WTC11 (cell line): ENCODE measurements at regions not wholly inside any gene's neighbourhood (a gene's known extent, or its start where the extent isn't known, plus 50 kb on each side); places are given as distances from the start of the nearest gene placed in this dataset.

Source experiments
- ATAC-seq: fragments of 200-7000 bp; cut with Tn5 transposase; 2 replicates; pipeline ENCODE4 v1.10.0; 2021; ENCODE audit warnings: mild to moderate bottlenecking, moderate library complexity
- CTCF ChIA-PET: fragments of 300-600 bp; sonication (Branson Sonifier 250); formaldehyde crosslinking; loops from one replicate; lab custom pipeline; 2021; ENCODE audit warnings: antibody characterized with exemption; lab: Charles Lee
- POLR2A ChIA-PET: fragments of 350-600 bp; sonication (Branson Sonifier 250); formaldehyde crosslinking; loops from one replicate; lab custom pipeline; 2021; ENCODE audit warnings: antibody characterized with exemption; lab: Charles Lee
- DNase-seq: peaks from one replicate; pipeline ENCODE4 v3.0.0; 2021; ENCODE audit warnings: low spot score
- H3K27ac Mint-ChIP-seq: 2 replicates; pipeline ENCODE4 v1.8.0; 2021; ENCODE audit warnings: mixed read lengths
- H3K27me3 Mint-ChIP-seq: 2 replicates; pipeline ENCODE4 v1.8.0; 2021; ENCODE audit warnings: low read depth, mild to moderate bottlenecking, moderate library complexity, mixed read lengths
- H3K36me3 Mint-ChIP-seq: 2 replicates; pipeline ENCODE4 v1.8.0; 2021; ENCODE audit warnings: mixed read lengths
- H3K4me1 Mint-ChIP-seq: 2 replicates; pipeline ENCODE4 v1.8.0; 2022; ENCODE audit warnings: mixed read lengths
- H3K4me3 Mint-ChIP-seq: 2 replicates; pipeline ENCODE4 v1.8.0; 2021; ENCODE audit warnings: mild to moderate bottlenecking, moderate library complexity, mixed read lengths
- H3K9me3 Mint-ChIP-seq: 2 replicates; pipeline ENCODE4 v1.8.0; 2021; ENCODE audit warnings: mixed read lengths
- CBFB ChIP-seq: sonication (generic); formaldehyde crosslinking; IDR thresholded peaks from 2 replicates; pipeline ENCODE4 v1.8.1; 2022; ENCODE audit warnings: mild to moderate bottlenecking, low read depth, missing genetic modification reagents
- ESRRA ChIP-seq: sonication (generic); formaldehyde crosslinking; IDR thresholded peaks from 2 replicates; pipeline ENCODE4 v1.8.1; 2022; ENCODE audit warnings: mild to moderate bottlenecking, missing genetic modification reagents, borderline replicate concordance
- FOXK1 ChIP-seq: sonication (generic); formaldehyde crosslinking; IDR thresholded peaks from 2 replicates; pipeline ENCODE4 v1.8.0; 2022; ENCODE audit warnings: mild to moderate bottlenecking, moderate library complexity, missing genetic modification reagents
- KAT7 ChIP-seq: sonication (generic); formaldehyde crosslinking; IDR thresholded peaks from 2 replicates; pipeline ENCODE4 v1.8.1; 2023; ENCODE audit warnings: missing genetic modification reagents, mild to moderate bottlenecking, borderline replicate concordance
- NFYB ChIP-seq: sonication (generic); formaldehyde crosslinking; conservative IDR thresholded peaks from 2 replicates; pipeline ENCODE4 v1.8.0; 2022; ENCODE audit warnings: low read depth, missing genetic modification reagents
- RELA ChIP-seq: sonication (generic); formaldehyde crosslinking; IDR thresholded peaks from 2 replicates; pipeline ENCODE4 v1.8.1; 2022; ENCODE audit warnings: missing genetic modification reagents, mild to moderate bottlenecking, borderline replicate concordance
- SP1 ChIP-seq: sonication (generic); formaldehyde crosslinking; conservative IDR thresholded peaks from 2 replicates; pipeline ENCODE4 v1.8.1; 2022; ENCODE audit warnings: missing genetic modification reagents
- ZNF219 ChIP-seq: sonication (generic); formaldehyde crosslinking; IDR thresholded peaks from 2 replicates; pipeline ENCODE4 v1.8.0; 2023; ENCODE audit warnings: missing genetic modification reagents, mild to moderate bottlenecking, borderline replicate concordance
- ZNF232 ChIP-seq: sonication (generic); formaldehyde crosslinking; IDR thresholded peaks from 2 replicates; pipeline ENCODE4 v1.8.0; 2022; ENCODE audit warnings: mild to moderate bottlenecking, missing genetic modification reagents
- ZNF396 ChIP-seq: fragments of 250-450 bp; sonication (Bioruptor Pico); IDR thresholded peaks from 2 replicates; pipeline ENCODE4 v1.8.0; 2021; ENCODE audit warnings: mild to moderate bottlenecking, moderate library complexity, borderline replicate concordance
- TF ChIP-seq, protein P1 (sequence below): sonication (generic); formaldehyde crosslinking; conservative IDR thresholded peaks from 2 replicates; pipeline ENCODE4 v1.8.1; 2023; ENCODE audit warnings: mild to moderate bottlenecking, low read depth, missing genetic modification reagents, moderate library complexity
- TF ChIP-seq, protein P2 (sequence below): sonication (generic); formaldehyde crosslinking; IDR thresholded peaks from 2 replicates; pipeline ENCODE4 v1.8.0; 2022; ENCODE audit warnings: mild to moderate bottlenecking, missing genetic modification reagents
- TF ChIP-seq, protein P3 (sequence below): sonication (generic); formaldehyde crosslinking; IDR thresholded peaks from 2 replicates; pipeline ENCODE4 v1.8.0; 2023; ENCODE audit warnings: missing genetic modification reagents
- TF ChIP-seq, protein P4 (sequence below): sonication (generic); formaldehyde crosslinking; conservative IDR thresholded peaks from 2 replicates; pipeline ENCODE4 v1.8.1; 2022; ENCODE audit warnings: mild to moderate bottlenecking, missing genetic modification reagents
- TF ChIP-seq, protein P5 (sequence below): sonication (generic); formaldehyde crosslinking; IDR thresholded peaks from 2 replicates; pipeline ENCODE4 v1.8.1; 2022; ENCODE audit warnings: missing genetic modification reagents, borderline replicate concordance
- TF ChIP-seq, protein P6 (sequence below): fragments of 250-450 bp; sonication (Bioruptor Pico); IDR thresholded peaks from 2 replicates; pipeline ENCODE4 v1.9.0; 2021; ENCODE audit warnings: mild to moderate bottlenecking, borderline replicate concordance

DNA sequence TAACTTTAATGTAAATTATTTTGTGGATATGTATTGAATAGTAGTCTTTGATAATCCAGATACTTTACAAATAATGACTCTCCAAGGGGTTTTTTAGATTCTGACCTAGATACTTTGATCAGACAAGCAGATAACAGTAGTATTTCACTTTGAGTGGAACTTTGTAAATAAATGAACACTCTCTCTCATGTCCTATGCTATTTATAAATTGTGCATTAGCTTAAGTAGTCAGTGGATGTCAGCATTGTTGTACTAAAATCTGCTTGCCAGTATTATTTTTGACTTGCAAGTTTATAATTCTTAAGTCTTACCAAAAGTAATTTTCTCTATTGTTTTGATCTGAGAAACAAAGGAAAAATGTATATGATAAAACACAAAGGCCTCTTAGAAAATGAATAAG lies 1113.1 kb upstream of the NRXN1 start (continued):
- TF ChIP-seq ZNF396 (no peak), ZNF219 (CRISPR knock-in tag) (no peak)

DNA sequence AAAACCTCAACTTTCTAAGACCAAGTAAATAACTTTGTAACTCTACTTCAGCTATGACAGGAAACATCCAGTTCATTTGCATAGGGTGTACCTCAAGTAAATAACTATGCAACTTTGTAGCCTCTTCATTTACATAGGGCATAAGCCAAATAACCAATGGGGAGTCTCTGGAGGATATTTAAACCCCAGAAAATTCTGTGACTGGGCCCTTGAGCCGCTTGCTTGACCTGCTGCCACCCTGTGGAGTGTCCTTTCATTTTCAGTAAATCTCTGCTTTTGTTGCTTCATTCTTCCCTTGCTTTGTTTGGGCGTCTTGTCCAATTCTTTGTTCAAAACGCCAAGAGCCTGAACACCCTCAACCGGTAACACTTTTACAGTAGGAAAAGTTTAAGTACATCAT lies 1112.7 kb upstream of the NRXN1 start:
- TF ChIP-seq CBFB (CRISPR knock-in tag) = no peak
- TF ChIP-seq, protein P1, sequence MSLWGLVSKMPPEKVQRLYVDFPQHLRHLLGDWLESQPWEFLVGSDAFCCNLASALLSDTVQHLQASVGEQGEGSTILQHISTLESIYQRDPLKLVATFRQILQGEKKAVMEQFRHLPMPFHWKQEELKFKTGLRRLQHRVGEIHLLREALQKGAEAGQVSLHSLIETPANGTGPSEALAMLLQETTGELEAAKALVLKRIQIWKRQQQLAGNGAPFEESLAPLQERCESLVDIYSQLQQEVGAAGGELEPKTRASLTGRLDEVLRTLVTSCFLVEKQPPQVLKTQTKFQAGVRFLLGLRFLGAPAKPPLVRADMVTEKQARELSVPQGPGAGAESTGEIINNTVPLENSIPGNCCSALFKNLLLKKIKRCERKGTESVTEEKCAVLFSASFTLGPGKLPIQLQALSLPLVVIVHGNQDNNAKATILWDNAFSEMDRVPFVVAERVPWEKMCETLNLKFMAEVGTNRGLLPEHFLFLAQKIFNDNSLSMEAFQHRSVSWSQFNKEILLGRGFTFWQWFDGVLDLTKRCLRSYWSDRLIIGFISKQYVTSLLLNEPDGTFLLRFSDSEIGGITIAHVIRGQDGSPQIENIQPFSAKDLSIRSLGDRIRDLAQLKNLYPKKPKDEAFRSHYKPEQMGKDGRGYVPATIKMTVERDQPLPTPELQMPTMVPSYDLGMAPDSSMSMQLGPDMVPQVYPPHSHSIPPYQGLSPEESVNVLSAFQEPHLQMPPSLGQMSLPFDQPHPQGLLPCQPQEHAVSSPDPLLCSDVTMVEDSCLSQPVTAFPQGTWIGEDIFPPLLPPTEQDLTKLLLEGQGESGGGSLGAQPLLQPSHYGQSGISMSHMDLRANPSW (CRISPR knock-in tag) = no peak
- TF ChIP-seq NFYB (CRISPR knock-in tag) = no peak
- TF ChIP-seq, protein P2, sequence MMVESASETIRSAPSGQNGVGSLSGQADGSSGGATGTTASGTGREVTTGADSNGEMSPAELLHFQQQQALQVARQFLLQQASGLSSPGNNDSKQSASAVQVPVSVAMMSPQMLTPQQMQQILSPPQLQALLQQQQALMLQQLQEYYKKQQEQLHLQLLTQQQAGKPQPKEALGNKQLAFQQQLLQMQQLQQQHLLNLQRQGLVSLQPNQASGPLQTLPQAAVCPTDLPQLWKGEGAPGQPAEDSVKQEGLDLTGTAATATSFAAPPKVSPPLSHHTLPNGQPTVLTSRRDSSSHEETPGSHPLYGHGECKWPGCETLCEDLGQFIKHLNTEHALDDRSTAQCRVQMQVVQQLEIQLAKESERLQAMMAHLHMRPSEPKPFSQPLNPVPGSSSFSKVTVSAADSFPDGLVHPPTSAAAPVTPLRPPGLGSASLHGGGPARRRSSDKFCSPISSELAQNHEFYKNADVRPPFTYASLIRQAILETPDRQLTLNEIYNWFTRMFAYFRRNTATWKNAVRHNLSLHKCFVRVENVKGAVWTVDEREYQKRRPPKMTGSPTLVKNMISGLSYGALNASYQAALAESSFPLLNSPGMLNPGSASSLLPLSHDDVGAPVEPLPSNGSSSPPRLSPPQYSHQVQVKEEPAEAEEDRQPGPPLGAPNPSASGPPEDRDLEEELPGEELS (CRISPR knock-in tag) = no peak
- no peak for TF ChIP-seq ZNF232 (CRISPR knock-in tag)
- no peak for TF ChIP-seq SP1 (CRISPR knock-in tag)
- TF ChIP-seq, protein P3, sequence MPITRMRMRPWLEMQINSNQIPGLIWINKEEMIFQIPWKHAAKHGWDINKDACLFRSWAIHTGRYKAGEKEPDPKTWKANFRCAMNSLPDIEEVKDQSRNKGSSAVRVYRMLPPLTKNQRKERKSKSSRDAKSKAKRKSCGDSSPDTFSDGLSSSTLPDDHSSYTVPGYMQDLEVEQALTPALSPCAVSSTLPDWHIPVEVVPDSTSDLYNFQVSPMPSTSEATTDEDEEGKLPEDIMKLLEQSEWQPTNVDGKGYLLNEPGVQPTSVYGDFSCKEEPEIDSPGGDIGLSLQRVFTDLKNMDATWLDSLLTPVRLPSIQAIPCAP (CRISPR knock-in tag) = no peak
- no peak for TF ChIP-seq FOXK1
- no peak for TF ChIP-seq RELA (CRISPR knock-in tag)
- TF ChIP-seq ESRRA (CRISPR knock-in tag) = no peak
- TF ChIP-seq, protein P4, sequence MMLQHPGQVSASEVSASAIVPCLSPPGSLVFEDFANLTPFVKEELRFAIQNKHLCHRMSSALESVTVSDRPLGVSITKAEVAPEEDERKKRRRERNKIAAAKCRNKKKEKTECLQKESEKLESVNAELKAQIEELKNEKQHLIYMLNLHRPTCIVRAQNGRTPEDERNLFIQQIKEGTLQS (CRISPR knock-in tag) = no peak
- TF ChIP-seq, protein P5, sequence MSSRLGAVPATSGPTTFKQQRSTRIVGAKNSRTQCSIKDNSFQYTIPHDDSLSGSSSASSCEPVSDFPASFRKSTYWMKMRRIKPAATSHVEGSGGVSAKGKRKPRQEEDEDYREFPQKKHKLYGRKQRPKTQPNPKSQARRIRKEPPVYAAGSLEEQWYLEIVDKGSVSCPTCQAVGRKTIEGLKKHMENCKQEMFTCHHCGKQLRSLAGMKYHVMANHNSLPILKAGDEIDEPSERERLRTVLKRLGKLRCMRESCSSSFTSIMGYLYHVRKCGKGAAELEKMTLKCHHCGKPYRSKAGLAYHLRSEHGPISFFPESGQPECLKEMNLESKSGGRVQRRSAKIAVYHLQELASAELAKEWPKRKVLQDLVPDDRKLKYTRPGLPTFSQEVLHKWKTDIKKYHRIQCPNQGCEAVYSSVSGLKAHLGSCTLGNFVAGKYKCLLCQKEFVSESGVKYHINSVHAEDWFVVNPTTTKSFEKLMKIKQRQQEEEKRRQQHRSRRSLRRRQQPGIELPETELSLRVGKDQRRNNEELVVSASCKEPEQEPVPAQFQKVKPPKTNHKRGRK (CRISPR knock-in tag) = no peak
- TF ChIP-seq, protein P6, sequence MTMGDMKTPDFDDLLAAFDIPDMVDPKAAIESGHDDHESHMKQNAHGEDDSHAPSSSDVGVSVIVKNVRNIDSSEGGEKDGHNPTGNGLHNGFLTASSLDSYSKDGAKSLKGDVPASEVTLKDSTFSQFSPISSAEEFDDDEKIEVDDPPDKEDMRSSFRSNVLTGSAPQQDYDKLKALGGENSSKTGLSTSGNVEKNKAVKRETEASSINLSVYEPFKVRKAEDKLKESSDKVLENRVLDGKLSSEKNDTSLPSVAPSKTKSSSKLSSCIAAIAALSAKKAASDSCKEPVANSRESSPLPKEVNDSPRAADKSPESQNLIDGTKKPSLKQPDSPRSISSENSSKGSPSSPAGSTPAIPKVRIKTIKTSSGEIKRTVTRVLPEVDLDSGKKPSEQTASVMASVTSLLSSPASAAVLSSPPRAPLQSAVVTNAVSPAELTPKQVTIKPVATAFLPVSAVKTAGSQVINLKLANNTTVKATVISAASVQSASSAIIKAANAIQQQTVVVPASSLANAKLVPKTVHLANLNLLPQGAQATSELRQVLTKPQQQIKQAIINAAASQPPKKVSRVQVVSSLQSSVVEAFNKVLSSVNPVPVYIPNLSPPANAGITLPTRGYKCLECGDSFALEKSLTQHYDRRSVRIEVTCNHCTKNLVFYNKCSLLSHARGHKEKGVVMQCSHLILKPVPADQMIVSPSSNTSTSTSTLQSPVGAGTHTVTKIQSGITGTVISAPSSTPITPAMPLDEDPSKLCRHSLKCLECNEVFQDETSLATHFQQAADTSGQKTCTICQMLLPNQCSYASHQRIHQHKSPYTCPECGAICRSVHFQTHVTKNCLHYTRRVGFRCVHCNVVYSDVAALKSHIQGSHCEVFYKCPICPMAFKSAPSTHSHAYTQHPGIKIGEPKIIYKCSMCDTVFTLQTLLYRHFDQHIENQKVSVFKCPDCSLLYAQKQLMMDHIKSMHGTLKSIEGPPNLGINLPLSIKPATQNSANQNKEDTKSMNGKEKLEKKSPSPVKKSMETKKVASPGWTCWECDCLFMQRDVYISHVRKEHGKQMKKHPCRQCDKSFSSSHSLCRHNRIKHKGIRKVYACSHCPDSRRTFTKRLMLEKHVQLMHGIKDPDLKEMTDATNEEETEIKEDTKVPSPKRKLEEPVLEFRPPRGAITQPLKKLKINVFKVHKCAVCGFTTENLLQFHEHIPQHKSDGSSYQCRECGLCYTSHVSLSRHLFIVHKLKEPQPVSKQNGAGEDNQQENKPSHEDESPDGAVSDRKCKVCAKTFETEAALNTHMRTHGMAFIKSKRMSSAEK = no peak
- TF ChIP-seq KAT7 (CRISPR knock-in tag) = no peak
- H3K36me3 Mint-ChIP-seq = no peaks in the 10 kb centered on the region

More for the DNA sequence above, 1112.7 kb upstream of the NRXN1 start:
- DNase-seq = peak; percentile 11
- Mint-ChIP-seq H3K9me3 (no peaks in the 10 kb centered on the region), H3K4me1 (peaks cover 5% of the 10 kb centered on the region; the same call in 1 of the 2 replicates), H3K27me3 (no peaks in the 10 kb centered on the region), H3K27ac (no peak overlapping the region), H3K4me3 (no peak overlapping the region)
- peak; percentile 60 for ATAC-seq
- ChIA-PET POLR2A (no interaction called here), CTCF (no interaction called here)
